GM10248 (cell line): ENCODE measurements at regions not wholly inside any gene's neighbourhood (a gene's known extent, or its start where the extent isn't known, plus 50 kb on each side); places are given as distances from the start of the nearest gene placed in this dataset.

ENCODE experiments used
- CTCF ChIA-PET: fragments of 300-600 bp; sonication (Branson Sonifier 250); formaldehyde crosslinking; extraction: SDS; loops from one replicate; lab custom pipeline; 2021; ENCODE audit warnings: antibody characterized with exemption; lab: Yijun Ruan, JAX
- POLR2A ChIA-PET: fragments of 350-650 bp; sonication (Branson Sonifier 250); formaldehyde crosslinking; extraction: SDS; loops from one replicate; lab custom pipeline; 2020; ENCODE audit warnings: antibody characterized with exemption; lab: Yijun Ruan, JAX
- DNase-seq: peaks from one replicate; pipeline ENCODE4 v3.0.0; 2012; ENCODE audit errors: extremely low spot score
- TF ChIP-seq, protein P1 (sequence below): IDR thresholded peaks from 2 replicates; pipeline ENCODE4 v1.5.1; 2012; ENCODE audit warnings: mild to moderate bottlenecking, low read depth; ENCODE audit errors: extremely low read depth, missing control alignments, control extremely low read depth

GRCh38 chr11:71366076-71366475 lies 82.1 kb downstream of the DHCR7 start:
- TF ChIP-seq, protein P1, sequence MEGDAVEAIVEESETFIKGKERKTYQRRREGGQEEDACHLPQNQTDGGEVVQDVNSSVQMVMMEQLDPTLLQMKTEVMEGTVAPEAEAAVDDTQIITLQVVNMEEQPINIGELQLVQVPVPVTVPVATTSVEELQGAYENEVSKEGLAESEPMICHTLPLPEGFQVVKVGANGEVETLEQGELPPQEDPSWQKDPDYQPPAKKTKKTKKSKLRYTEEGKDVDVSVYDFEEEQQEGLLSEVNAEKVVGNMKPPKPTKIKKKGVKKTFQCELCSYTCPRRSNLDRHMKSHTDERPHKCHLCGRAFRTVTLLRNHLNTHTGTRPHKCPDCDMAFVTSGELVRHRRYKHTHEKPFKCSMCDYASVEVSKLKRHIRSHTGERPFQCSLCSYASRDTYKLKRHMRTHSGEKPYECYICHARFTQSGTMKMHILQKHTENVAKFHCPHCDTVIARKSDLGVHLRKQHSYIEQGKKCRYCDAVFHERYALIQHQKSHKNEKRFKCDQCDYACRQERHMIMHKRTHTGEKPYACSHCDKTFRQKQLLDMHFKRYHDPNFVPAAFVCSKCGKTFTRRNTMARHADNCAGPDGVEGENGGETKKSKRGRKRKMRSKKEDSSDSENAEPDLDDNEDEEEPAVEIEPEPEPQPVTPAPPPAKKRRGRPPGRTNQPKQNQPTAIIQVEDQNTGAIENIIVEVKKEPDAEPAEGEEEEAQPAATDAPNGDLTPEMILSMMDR: no peak

GRCh38 chr11:71365626-71366025 lies 82.6 kb downstream of the DHCR7 start:
- ChIA-PET CTCF (interaction anchor here (0.8 kb wide), 1 partner anchor 9 kb away, joined by 3 read pairs; no protein-coding TSS in a partner anchor), POLR2A (no interaction called here)
- TF ChIP-seq, protein P1: no peak
- no peak for DNase-seq

More at GRCh38 chr11:71366076-71366475, 82.1 kb downstream of the DHCR7 start:
- no peak for DNase-seq
- CTCF ChIA-PET: interaction anchor here (0.8 kb wide), 1 partner anchor 9 kb away, joined by 3 read pairs; no protein-coding TSS in a partner anchor
- POLR2A ChIA-PET: no interaction called here

DNA sequence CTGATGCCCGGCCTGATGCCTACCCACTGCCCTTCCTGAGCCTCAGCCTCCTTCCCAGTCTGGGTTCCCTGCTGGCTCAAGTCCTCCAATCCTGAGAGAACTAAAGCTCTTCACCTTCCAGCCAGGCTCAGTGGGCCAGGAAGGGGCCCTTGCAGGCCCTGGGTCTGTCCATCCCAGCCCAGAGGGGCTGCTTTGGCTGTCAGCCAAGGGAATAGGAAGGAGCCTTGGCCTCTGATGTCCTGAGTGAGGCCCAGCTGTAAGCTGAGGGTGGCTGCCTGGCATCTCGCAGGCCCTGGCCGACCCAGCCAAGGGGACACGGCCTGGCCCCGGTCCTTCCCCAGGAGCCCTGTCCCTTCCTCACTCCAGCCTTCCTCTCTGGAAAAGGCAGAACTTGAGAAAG lies 83.4 kb downstream of the DHCR7 start:
- POLR2A ChIA-PET: no interaction called here
- CTCF ChIA-PET: no interaction called here

GRCh38 chr11:71364176-71364671 lies 84.0 kb downstream of the DHCR7 start:
- ChIA-PET POLR2A (no interaction called here), CTCF (no interaction called here)
- TF ChIP-seq, protein P1: no peak
- no peak for DNase-seq

More for the DNA sequence above, 83.4 kb downstream of the DHCR7 start:
- no peak for DNase-seq
- TF ChIP-seq, protein P1: no peak

DNA sequence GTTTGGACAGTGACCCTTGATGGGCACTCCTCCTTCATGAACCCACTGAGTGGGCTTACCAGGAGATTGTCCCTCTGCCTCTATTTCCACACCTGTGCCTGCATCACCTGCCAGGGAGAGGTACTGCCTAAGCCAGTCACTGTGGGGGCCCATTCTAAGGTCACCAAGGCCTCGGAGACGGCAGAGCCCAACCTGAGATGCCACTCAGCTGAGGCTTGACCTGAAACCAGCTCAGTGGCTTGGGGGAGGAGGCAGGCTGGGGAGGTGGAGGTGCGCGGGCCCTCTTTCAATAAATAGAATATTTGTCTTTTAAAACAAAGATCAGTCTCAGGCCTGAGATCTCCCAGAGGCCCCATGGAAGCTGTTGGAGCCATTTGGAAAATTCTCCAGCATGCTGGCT lies 84.5 kb downstream of the DHCR7 start:
- ChIA-PET POLR2A (no interaction called here), CTCF (no interaction called here)
- DNase-seq: no peak
- TF ChIP-seq, protein P1: no peak

DNA sequence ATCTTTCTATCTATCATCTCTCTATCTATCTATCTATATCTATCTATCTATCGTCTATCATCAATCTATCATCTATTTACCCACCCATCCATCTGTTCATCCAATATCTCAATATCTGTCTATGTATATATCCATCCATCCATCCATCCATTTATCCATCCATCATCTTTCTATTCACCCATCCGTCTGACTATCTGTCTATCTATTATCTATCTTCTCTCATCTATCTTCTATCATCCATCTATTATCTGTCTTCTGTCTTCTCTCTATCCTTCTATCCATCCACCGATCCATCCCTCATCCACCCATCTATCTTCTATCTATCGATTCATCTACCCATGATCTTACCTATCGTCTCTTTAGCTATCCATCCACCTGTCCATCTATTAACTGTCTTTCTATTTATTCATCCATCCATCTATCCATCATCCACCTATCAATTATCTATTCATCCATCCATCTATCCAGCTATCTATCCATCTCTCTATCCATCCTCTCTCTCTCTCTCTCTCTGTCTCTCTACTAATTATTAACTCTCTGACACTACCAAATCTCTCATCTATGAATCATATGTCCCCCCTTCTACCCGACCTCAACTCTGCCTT lies 89.1 kb downstream of the DHCR7 start:
- CTCF ChIA-PET: interaction anchor here (0.9 to 1.2 kb wide), 2 partner anchors 10 to 47 kb away, joined by 3 to 4 read pairs; no protein-coding TSS in a partner anchor
- TF ChIP-seq, protein P1: no peak

More for the DNA sequence above, 89.1 kb downstream of the DHCR7 start:
- POLR2A ChIA-PET: no interaction called here
- no peak for DNase-seq
